Neural cell (in vitro differentiated cells): ENCODE measurements at regions not wholly inside any gene's neighbourhood (a gene's known extent, or its start where the extent isn't known, plus 50 kb on each side); places are given as distances from the start of the nearest gene placed in this dataset.

Experiments used
- CTCF ChIP-seq: fragments of 450-650 bp; IDR thresholded peaks from 2 replicates; pipeline ENCODE4 v1.5.1; 2014; ENCODE audit warnings: antibody characterized with exemption, mild to moderate bottlenecking, moderate library complexity; ENCODE audit not compliant: poor library complexity, severe bottlenecking
- EZH2 ChIP-seq: fragments of 200-600, 300-800 bp; shearing (Covaris generic), sonication (generic); IDR thresholded peaks from 2 replicates; pipeline ENCODE4 v1.6.1; 2014; ENCODE audit warnings: antibody characterized with exemption, low read length, borderline replicate concordance, mild to moderate bottlenecking; ENCODE audit not compliant: insufficient read depth, poor library complexity, severe bottlenecking
- TF ChIP-seq, protein P1 (sequence below): IDR thresholded peaks from 2 replicates; pipeline ENCODE4 v1.6.1; 2012; ENCODE audit warnings: borderline replicate concordance

- TF ChIP-seq CTCF (no peak), EZH2 (no peak)
- TF ChIP-seq, protein P1, sequence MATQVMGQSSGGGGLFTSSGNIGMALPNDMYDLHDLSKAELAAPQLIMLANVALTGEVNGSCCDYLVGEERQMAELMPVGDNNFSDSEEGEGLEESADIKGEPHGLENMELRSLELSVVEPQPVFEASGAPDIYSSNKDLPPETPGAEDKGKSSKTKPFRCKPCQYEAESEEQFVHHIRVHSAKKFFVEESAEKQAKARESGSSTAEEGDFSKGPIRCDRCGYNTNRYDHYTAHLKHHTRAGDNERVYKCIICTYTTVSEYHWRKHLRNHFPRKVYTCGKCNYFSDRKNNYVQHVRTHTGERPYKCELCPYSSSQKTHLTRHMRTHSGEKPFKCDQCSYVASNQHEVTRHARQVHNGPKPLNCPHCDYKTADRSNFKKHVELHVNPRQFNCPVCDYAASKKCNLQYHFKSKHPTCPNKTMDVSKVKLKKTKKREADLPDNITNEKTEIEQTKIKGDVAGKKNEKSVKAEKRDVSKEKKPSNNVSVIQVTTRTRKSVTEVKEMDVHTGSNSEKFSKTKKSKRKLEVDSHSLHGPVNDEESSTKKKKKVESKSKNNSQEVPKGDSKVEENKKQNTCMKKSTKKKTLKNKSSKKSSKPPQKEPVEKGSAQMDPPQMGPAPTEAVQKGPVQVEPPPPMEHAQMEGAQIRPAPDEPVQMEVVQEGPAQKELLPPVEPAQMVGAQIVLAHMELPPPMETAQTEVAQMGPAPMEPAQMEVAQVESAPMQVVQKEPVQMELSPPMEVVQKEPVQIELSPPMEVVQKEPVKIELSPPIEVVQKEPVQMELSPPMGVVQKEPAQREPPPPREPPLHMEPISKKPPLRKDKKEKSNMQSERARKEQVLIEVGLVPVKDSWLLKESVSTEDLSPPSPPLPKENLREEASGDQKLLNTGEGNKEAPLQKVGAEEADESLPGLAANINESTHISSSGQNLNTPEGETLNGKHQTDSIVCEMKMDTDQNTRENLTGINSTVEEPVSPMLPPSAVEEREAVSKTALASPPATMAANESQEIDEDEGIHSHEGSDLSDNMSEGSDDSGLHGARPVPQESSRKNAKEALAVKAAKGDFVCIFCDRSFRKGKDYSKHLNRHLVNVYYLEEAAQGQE: no peak
These were observed 124.2 kb upstream of the AADACL2 start for GRCh38 chr3:151609491-151609890.
